ENCODE measurements at regions not wholly inside any gene's neighbourhood (a gene's known extent, or its start where the extent isn't known, plus 50 kb on each side); places are given as distances from the start of the nearest gene placed in this dataset.

DNA sequence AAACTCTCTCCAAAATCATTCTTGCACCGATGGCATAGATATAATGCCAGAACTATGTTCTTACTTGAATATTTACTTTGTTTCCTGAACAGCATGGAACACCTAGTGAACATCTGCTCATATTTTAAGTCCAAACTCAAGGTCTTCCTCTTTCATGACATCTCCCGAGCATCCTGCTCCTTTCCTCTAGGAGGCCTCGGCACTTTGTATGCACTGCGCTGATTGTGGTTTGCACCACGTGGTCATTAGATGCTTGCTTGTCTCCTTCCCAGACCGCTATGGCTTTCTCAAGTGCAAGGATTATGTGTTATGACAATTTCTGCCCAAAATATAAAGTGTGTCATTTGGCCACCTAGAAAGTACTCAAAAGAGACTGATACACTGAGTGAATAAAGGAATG, 912.0 kb downstream of the GALC start:
- no peak overlapping the region for H3K4me3 Mint-ChIP-seq (ENCODE audit: unreplicated experiment)
- peaks cover 2% of the 10 kb centered on the region for H3K9me3 Mint-ChIP-seq (ENCODE audit: unreplicated experiment)
- H3K9ac ChIP-seq (ENCODE audit: low read length): no peak overlapping the region
- H2AFZ ChIP-seq (ENCODE audit: low read depth, low read length): no peak overlapping the region
- no peaks in the 10 kb centered on the region for H3K36me3 Mint-ChIP-seq (ENCODE audit: low read depth, unreplicated experiment)
- H3K27me3 Mint-ChIP-seq (ENCODE audit: low read depth, unreplicated experiment): no peaks in the 10 kb centered on the region
- H3K4me1 ChIP-seq (ENCODE audit: insufficient read depth, low read length): no peaks in the 10 kb centered on the region
- no peak overlapping the region for H3K27ac ChIP-seq (ENCODE audit: low read depth, low read length)
- no peak overlapping the region for H3K4me3 ChIP-seq (ENCODE audit: insufficient read depth, low read depth, low read length)
- H3K9me3 ChIP-seq (ENCODE audit: insufficient read depth, low read depth, low read length): no peaks in the 10 kb centered on the region
- no peak overlapping the region for H3K4me2 ChIP-seq (ENCODE audit: low read length)
- no peaks in the 10 kb centered on the region for H3K27me3 ChIP-seq (ENCODE audit: insufficient read depth, low read length)
- no peak for TF ChIP-seq EZH2 (IDR thresholded peaks at IDR 0.05; ENCODE audit: insufficient read depth, low read length)
- TF ChIP-seq, protein P1, sequence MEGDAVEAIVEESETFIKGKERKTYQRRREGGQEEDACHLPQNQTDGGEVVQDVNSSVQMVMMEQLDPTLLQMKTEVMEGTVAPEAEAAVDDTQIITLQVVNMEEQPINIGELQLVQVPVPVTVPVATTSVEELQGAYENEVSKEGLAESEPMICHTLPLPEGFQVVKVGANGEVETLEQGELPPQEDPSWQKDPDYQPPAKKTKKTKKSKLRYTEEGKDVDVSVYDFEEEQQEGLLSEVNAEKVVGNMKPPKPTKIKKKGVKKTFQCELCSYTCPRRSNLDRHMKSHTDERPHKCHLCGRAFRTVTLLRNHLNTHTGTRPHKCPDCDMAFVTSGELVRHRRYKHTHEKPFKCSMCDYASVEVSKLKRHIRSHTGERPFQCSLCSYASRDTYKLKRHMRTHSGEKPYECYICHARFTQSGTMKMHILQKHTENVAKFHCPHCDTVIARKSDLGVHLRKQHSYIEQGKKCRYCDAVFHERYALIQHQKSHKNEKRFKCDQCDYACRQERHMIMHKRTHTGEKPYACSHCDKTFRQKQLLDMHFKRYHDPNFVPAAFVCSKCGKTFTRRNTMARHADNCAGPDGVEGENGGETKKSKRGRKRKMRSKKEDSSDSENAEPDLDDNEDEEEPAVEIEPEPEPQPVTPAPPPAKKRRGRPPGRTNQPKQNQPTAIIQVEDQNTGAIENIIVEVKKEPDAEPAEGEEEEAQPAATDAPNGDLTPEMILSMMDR (IDR thresholded peaks at IDR 0.05; ENCODE audit: insufficient read depth, low read depth, low read length): no peak
- H3K4me1 Mint-ChIP-seq (ENCODE audit: low read depth, unreplicated experiment): peaks cover 14% of the 10 kb centered on the region
- no peak overlapping the region for H3K27ac Mint-ChIP-seq (ENCODE audit: unreplicated experiment)
- FAIRE-seq (no peak), DNase-seq (ENCODE audit: low read depth) (no peak)
- no peaks in the 10 kb centered on the region for H3K36me3 ChIP-seq (ENCODE audit: insufficient read depth, low read length)
- no peaks in the 10 kb centered on the region for H3K79me2 ChIP-seq (ENCODE audit: insufficient read depth, low read length)
- H4K20me1 ChIP-seq (ENCODE audit: insufficient read depth, low read length): no peaks in the 10 kb centered on the region

DNA sequence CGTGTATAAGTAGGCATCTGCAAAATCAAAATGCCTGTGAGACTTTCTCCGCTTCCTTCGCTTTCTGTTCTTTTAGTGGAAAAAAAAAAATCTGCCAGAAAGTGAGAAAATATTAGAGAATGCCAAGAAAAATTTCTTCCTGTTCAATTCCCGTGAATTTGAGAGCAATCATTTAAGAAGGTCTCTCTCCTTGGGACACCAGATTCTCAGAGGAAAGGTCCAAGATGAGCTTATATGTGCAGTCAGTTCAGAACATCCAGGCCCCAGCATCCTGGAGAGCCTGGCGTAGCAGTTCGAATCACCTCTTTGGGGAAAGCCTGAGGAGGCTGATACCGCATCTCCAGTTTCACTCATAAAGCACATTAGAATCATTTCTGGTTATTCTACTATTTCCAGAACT, 912.8 kb downstream of the GALC start:
- DNase-seq (ENCODE audit: low read depth) (no peak), FAIRE-seq (no peak)
- Histone ChIP-seq H3K27me3 (ENCODE audit: insufficient read depth, low read length) (no peaks in the 10 kb centered on the region), H3K27ac (ENCODE audit: low read depth, low read length) (no peak overlapping the region), H3K4me3 (ENCODE audit: insufficient read depth, low read depth, low read length) (no peak overlapping the region), H3K36me3 (ENCODE audit: insufficient read depth, low read length) (no peaks in the 10 kb centered on the region), H3K9ac (ENCODE audit: low read length) (no peak overlapping the region), H3K4me1 (ENCODE audit: insufficient read depth, low read length) (no peaks in the 10 kb centered on the region), H3K4me2 (ENCODE audit: low read length) (no peak overlapping the region), H2AFZ (ENCODE audit: low read depth, low read length) (no peak overlapping the region), H3K9me3 (ENCODE audit: insufficient read depth, low read depth, low read length) (no peaks in the 10 kb centered on the region), H4K20me1 (ENCODE audit: insufficient read depth, low read length) (no peaks in the 10 kb centered on the region), H3K79me2 (ENCODE audit: insufficient read depth, low read length) (no peaks in the 10 kb centered on the region)
- Mint-ChIP-seq H3K27me3 (ENCODE audit: low read depth, unreplicated experiment) (no peaks in the 10 kb centered on the region), H3K4me1 (ENCODE audit: low read depth, unreplicated experiment) (peaks cover 22% of the 10 kb centered on the region), H3K27ac (ENCODE audit: unreplicated experiment) (no peak overlapping the region), H3K9me3 (ENCODE audit: unreplicated experiment) (peaks cover 2% of the 10 kb centered on the region), H3K36me3 (ENCODE audit: low read depth, unreplicated experiment) (no peaks in the 10 kb centered on the region), H3K4me3 (ENCODE audit: unreplicated experiment) (no peak overlapping the region)
- no peak for TF ChIP-seq EZH2 (IDR thresholded peaks at IDR 0.05; ENCODE audit: insufficient read depth, low read length)
- TF ChIP-seq, protein P1 (IDR thresholded peaks at IDR 0.05; ENCODE audit: insufficient read depth, low read depth, low read length): no peak

DNA sequence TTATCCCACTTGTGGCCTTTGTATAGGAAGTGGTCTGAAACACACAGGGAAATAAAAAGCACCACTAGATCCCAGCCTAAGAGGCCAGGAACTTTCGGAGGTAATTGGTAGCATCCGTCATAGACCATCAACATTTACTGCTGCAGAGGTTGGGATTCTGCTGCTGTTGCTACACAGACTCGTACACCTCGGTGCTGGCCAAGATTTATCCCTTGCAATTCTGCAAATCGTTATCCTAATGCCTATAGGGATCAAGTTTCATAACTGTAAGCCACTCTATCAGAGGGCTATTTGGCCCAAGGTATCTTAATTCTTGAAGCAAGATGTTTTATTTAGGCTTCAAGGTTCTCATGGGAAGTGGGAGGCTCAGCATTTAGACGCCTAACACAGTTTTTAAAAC, 913.6 kb downstream of the GALC start:
- Histone ChIP-seq H3K27ac (ENCODE audit: low read depth, low read length) (no peak overlapping the region), H3K4me3 (ENCODE audit: insufficient read depth, low read depth, low read length) (no peak overlapping the region), H3K4me1 (ENCODE audit: insufficient read depth, low read length) (no peaks in the 10 kb centered on the region), H3K9me3 (ENCODE audit: insufficient read depth, low read depth, low read length) (no peaks in the 10 kb centered on the region), H3K9ac (ENCODE audit: low read length) (no peak overlapping the region), H3K79me2 (ENCODE audit: insufficient read depth, low read length) (no peaks in the 10 kb centered on the region), H3K36me3 (ENCODE audit: insufficient read depth, low read length) (no peaks in the 10 kb centered on the region), H3K4me2 (ENCODE audit: low read length) (no peak overlapping the region), H2AFZ (ENCODE audit: low read depth, low read length) (no peak overlapping the region), H4K20me1 (ENCODE audit: insufficient read depth, low read length) (no peaks in the 10 kb centered on the region), H3K27me3 (ENCODE audit: insufficient read depth, low read length) (no peaks in the 10 kb centered on the region)
- Mint-ChIP-seq H3K9me3 (ENCODE audit: unreplicated experiment) (peaks cover 2% of the 10 kb centered on the region), H3K27ac (ENCODE audit: unreplicated experiment) (no peak overlapping the region), H3K36me3 (ENCODE audit: low read depth, unreplicated experiment) (no peaks in the 10 kb centered on the region), H3K4me3 (ENCODE audit: unreplicated experiment) (no peak overlapping the region), H3K4me1 (ENCODE audit: low read depth, unreplicated experiment) (peaks cover 22% of the 10 kb centered on the region), H3K27me3 (ENCODE audit: low read depth, unreplicated experiment) (no peaks in the 10 kb centered on the region)
- DNase-seq (ENCODE audit: low read depth): no peak
- FAIRE-seq: no peak
- TF ChIP-seq EZH2 (IDR thresholded peaks at IDR 0.05; ENCODE audit: insufficient read depth, low read length): no peak
- TF ChIP-seq, protein P1 (IDR thresholded peaks at IDR 0.05; ENCODE audit: insufficient read depth, low read depth, low read length): no peak
